NCI-H1694 (cell line): ENCODE measurements at regions not wholly inside any gene's neighbourhood (a gene's known extent, or its start where the extent isn't known, plus 50 kb on each side); places are given as distances from the start of the nearest gene placed in this dataset.

Source experiments
- DNase-seq: peaks from one replicate; lab custom pipeline; 2025; lab: John Stamatoyannopoulos, UW

DNA sequence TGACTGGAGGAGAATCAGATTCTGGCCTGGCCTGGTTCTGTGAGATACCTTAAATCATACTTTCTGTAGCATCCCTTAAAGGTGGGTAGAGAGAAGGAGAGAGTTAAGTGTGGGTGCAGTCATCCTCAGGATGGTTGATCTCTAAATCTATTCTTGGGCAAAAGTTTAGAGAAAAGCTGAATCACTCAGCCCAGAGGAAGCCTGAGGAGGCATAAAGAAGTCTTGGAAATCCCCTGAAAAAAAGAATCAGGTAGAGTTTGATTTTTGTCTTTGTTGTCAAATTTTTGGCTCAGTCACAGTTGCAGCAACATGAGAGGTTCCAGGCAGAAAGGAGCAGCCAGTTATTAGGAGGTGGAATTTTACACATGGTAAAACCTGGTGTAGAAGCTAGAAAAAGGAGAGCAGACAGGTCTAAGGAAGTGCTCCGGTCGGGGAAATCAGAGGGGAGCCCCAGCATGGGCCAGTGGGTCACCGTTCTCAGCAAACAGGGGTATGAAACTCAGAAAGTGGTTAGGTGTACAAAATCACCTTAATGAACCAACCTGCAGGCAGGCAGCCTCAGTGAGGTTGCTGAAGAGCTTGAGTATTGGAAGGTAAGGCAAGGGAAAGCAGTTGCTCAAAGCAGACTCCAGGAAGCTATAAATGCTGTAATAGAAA lies 116.2 kb upstream of the CNTLN start:
- DNase-seq = no peak

DNA sequence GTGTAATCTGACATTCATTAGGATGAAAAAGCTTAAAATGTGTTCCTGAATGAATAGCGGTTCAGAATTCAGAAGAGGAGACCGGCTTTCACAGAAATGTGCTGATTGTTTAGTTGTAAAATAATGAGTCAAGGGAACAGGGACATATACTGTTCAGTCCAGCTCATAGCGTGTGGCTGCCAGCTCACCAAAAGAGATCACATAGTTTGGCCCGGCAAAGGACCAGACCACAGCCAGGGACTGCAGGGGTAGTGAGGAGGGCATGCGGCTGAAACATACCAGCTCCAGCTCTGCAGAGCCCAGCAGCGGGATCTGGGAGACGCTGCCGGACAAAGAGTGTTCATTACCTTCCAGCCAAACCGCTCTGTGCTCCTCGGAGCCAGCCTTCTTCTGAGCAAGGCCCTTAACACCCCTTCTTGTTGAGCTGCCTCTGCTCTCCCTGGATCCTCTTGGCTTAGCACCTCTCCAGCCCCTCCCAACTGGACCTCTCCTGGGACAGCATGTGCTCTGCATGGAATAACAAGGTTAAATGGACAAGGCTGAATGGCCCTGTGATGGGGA lies 116.8 kb upstream of the CNTLN start:
- DNase-seq = no peak

DNA sequence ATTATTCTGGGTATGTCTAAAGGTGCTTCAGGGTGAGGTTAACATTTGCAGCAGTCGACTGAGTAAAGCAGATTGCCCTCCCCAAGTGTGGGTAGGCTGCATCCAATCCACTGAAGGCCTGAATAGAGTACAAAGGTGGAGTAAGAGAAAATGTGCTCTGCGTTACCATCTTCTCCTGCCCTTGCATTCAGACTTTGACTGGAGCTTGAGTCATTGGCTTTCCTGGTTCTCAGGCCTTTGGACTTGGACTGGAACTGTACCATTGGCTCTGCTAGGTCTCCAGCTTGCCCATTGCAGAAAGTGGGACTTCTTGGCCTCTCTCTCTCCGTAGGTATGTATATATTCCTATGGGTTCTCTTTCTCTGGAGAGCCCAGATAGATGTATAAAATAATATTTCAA lies 120.9 kb upstream of the CNTLN start:
- DNase-seq = no peak

DNA sequence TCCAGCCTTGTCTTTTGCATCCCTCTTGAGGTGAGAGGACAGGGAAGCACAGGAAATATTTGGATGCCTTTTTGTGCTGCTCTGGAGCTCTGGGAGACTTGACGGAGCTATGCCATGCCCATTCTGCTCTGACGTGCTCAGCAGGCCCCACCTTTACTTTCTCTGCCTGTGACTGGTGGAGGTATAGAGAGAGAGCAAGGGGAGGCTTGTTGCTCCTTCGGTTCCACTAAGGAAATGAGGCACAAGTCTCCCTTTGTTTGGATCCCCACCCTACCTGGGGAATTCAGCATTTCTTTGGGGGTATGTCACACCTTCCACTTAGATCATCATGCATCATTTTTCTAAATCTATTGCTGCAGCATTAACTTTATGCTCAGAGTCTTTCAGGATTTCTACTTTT lies 121.8 kb upstream of the CNTLN start:
- DNase-seq = no peak

DNA sequence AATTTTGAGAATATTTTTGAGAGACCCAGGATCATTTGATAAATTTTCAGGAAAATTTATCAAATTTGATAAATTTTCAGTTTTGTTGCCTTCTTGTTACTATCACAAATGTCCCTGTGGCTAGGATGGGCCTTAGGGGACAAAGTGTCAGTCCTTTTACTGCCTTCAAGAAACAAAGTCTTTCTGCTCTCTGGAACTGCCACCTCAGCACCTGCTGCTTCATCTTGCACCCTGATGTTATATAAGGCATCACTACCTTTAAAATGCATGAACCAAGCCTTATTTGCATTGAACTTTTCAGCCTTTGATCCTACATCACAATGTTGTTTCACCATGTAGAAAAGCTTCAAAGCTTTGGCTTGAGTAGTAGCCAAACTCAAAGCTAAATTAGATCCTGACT lies 123.0 kb upstream of the CNTLN start:
- no peak for DNase-seq

DNA sequence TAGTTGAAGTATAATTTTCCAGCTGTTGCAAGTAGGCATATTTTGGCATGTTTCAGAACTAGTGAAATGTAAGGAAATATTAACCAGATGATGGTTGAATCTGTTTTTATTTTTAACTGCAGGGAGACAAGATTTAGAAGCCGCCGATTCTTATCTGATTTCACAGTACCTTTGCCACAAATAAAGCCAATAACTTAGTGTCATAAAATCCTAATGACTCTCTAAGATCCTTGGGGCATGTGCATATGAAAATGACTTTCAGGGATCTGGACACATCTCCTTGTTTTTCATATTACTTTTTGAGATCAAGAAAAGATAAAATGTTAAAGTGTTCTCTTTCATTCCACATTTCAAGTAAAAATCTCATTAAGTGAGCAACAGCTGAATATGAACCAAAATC lies 125.8 kb upstream of the CNTLN start:
- no peak for DNase-seq

DNA sequence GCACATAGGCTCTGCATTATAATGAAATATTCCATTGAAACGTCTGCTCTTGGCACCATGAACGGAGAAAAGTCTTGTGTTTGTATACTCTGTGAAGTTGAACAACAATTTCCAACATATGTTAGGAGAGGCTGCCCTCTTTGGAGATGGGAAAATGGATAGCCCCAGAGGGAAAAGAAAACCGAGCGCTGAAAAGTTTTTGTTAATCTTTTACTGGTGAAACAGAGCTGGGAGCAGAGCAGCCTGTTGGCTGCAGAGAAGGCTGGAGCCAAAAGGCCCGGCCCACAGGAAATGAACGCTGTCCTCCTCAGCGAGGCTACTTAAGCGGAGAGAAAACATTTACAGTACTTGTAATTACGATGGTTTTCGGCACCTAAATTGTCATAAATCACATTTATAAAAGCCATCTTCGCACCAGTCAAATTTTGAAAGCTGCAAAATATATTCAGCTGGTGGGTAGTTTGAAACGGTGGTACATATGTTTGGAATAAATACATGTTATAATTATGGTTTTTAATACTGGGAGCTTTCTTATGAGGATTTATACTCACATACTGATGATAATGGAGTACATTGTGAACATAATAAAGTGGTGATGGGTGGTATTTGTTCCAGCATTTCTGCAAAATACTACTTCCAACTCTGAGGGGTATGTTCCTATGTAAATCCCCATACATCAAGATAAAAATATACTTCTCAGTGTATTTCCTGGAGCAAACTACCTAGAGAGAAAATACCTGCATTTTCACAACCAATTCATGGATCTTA lies 129.6 kb upstream of the CNTLN start:
- DNase-seq = no peak

DNA sequence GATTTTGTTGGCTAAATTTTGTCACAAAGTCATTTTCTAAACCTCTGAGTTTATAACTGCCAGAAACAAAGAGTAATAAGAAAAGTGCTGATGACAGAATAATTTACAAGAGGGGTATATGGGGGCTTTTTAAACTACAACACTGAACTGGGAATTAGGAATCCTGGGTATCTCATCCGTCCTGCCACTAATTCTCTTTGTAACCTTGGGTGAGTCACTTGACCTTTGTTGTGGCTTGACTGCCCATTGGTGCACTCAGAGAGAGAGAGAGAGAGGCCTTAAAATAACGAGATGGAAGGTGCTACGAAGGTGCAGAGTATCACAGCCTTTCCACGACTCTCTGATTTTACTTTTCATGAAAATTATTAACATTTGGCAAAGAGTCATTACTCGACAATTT lies 130.3 kb upstream of the CNTLN start:
- DNase-seq = no peak

DNA sequence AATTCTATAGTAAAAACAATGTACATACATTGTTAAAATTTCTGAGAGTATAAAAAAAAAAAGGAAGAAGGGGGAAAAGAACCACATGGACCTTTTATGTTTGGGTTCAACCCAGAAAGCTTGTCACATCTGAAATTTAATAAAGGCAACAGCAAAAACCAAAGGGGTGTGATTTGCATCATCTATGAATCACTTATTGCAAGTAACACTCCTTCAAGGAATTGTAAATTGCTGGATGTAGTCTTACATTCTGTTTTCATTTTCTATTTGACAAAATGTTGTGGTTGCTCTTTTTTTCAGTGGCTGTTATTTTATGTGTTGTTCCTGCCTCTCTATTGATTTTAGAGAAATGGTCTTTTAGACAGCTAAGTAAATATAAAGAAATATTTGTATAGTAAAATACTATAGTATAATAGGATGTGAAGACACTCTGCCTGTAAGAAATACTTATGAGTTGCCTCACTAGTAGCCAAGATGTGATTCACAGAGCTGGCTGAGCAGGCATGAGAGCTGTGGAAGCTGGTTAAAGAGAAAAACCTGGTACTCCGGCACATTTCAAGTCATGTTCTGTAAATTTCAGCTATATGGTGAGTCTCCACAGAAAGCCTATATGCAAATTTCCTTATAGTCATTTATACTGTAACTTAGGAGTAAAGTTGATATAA lies 131.1 kb upstream of the CNTLN start:
- no peak for DNase-seq

DNA sequence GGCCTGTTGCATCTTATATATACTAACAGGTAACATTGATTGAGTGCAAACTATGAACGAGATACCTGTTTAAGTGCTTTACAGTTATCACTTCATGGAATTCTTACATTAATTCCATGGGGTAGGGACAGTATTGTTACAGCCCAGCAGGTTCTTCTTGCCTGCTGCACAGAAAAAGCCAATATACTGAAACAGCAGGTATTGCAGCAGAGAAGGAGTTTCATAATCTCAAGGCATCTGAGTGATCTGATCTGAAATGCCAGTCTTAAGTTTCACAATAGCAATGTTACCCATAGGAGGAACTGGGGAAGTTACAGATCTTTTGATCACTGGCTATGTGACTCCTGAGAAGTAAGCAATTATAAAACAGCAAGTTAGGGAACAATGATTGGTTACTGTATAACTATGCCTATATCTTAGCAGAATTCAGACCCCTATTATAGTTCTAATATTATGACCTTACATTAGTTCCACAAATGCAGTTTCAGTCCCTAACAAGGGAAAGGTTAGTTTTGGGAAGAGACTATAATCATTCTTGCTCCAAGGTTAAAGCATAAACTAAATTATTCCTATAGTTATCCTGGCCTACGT lies 126.5 kb upstream of the BNC2 start:
- DNase-seq = no peak

DNA sequence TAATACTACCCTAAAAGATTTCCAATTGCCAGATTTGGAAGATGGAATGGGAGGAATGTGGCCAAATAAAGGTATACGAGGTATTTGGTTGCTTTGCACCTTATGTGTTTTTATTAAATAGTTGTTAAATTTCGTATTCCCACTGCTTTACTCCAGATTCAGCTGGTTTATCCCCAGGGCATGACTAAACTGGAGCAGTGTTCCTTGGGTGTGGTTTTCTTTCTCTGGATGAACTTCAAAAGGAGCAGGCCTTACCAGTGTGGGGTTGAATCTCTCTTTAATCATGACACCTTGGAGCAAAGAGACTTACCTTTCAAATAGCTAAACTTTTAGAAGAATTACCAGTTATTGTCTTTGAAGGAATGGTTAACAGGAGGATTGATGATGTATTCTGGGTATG lies 121.7 kb upstream of the BNC2 start:
- no peak for DNase-seq

DNA sequence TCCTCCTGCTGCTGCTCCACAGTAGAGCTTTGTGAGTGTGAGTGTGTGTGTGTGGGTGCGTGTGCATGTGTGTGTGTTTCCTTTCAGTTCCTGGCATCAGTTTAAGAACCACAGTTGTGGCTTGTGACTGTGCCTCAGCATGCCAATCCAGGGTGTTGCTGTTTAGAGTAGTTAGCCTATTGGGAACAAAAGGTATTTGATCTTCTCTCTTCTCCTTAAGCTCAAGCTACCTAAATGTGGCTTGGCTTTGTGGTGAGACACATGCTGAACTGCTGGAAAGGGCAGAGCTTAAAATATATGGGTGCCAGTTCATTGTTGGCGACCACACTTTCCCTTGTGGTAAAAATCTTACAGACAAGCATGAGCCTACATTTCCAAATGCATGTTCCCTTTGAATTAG lies 116.6 kb upstream of the BNC2 start:
- DNase-seq = no peak

DNA sequence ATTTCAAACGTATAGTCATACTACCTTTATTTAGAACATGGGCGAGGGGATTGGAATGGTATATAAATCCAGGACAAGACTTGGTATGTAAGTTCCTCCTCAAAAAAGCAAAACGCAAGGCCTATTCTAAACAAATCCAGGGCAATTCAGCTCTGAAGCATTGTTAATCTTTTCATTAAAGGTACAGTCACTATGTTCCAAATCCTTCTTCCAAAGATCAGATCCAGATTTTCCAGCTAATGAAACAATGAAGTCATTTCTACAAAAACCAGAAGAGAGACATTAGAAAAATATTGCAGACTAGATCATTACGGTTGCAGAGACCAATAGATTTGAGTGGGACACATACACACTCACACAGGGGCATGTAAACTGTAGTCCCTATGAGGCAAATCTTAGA lies 116.1 kb upstream of the BNC2 start:
- DNase-seq = no peak

DNA sequence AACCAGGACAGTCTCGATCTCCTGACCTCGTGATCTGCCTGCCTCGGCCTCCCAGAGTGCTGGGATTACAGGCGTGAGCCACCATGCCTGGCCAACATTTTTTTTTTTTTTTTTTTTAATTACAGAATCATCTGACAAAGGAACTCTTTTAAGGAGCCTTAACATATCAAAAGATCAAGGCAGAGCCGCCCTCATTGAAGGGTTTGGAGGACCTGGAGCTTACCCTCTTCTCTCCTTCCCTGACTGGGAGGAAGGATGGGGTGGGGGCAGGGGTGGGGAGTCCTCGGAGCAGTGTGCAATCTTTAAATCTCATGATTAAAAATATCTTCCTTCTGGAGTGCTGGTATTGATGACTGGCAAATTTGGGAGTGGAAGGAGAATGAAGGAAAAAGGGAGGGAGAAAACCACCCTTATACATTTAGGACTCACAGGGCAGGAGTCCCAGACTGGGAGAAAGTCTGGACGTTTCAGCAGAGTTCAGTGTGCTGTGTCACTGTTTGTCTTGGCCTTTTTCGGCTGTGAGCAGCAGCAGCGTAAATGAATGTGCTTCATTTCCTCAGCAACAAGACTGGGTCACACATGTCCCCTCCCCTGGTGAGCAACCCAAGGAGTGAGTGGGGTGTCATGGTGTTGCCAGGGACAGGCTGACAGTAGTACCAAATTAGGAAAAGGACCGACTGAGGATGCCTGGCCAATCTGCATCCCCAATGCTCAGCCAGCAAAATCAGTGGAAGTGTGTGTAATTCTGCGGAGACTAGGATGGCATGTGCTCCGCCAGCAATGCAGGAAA lies 115.3 kb upstream of the BNC2 start:
- no peak for DNase-seq

DNA sequence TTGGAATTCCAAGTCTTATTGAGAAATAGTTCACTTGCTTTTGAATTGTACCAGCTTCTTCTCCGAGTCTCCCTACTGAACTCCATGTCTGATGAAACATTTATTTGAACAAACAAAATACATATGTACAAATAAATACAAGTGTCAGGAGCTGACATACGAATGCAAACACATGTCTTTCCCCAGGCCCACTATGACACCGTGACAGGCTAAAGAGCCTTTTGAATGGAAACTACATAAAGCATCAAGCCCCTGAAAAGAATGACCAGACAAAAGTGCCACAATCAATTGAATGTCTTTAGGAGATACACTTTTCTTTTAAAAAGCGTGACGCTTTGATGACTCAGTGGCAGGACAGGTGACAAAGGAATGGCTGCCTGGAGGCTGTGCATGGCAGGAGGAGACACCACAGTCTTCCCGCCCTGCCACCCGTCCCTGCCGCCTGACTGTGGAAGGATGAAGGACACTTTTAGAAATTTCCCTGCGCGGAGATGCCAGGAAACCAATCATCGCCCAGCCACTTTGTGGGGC lies 112.4 kb upstream of the BNC2 start:
- DNase-seq = no peak

DNA sequence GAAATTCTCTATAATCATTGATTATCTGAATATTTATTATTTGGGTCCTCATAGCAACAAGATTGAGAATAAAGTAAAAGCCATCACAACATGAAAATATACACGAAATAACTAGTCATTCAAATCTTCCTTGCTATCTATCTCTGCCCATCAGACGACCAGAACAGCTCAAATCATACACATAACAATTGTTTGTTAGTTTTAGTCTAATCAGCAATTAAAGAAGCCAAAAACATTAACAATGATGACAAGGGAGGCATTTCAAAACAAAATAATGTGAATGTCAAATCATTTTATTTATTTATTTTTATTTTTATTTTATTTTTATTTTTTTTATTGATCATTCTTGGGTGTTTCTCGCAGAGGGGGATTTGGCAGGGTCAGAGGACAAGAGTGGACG lies 106.0 kb upstream of the BNC2 start:
- DNase-seq = no peak

DNA sequence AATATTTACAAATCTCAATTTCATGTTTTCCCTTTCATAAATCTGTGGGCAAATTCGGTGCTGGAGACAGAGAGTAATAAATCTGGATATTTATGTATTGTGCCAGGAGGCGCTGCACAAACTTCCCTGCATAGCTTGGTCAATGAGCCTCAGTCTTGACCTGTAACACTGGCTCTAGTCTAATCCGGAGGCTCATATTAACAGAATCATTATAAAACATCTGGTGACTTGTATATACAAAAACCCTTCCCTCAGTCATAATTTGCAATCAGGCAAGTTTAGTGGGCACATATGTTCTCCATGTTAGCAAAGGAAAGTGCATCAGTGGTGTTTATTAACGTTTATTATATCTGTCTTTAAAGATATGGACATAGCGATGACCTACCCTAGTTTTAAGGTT lies 104.0 kb upstream of the BNC2 start:
- DNase-seq = no peak

DNA sequence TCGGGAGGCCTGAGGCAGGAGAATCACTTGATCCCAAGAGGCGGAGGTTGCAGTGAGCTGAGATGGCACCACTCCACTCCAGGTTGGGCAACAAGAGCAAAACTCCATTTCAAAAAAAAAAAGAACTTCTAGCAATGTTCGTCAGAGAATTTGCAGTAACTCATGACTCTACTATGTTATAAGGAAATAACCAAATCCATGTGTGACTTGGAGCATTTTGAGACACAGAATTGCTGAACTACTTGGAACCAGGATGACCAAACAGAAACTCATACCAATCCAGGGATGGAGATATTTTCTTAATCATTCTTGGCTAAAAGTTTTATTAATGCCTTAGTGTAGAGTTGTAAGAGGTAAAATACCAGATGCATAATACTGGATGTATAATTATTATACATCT lies 99.9 kb upstream of the BNC2 start:
- DNase-seq = no peak

DNA sequence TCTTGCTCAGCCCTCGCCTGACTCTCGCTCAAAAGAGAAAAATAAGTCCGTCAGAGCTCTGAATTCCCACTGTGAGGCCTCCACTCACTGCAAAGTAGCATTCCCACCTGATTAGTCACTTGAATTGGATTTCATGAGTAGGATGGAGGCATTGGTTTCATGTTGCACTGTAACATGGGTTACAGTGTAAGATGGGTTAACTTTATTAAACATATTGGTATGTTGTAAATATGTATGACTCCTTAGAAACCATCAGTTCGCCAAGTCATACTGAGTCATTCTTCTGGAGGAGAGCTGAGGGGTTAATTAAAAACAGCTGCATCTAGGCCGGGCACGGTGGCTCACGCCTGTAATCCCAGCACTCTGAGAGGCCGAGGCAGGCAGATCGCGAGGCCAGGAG lies 93.8 kb upstream of the BNC2 start:
- DNase-seq = no peak

DNA sequence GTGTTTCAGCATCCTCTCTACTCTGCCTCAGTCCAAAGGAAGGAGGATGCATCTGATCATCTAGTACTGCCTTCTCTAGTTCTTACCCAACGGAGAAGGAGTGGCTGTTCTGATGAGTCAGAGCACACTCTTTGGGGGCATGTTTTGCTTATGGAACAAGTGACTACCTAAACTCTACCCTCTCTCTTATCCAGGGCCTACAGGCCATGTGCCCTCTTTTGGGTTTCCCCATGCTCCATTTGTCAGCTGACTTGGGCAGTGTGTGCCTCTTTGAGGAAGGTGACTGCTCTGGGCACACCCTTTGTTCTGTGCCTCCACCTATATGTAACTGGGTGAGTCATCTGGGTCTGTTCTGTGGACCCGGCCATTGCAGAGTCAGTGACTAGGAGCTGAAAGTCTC lies 89.6 kb upstream of the BNC2 start:
- DNase-seq = no peak

DNA sequence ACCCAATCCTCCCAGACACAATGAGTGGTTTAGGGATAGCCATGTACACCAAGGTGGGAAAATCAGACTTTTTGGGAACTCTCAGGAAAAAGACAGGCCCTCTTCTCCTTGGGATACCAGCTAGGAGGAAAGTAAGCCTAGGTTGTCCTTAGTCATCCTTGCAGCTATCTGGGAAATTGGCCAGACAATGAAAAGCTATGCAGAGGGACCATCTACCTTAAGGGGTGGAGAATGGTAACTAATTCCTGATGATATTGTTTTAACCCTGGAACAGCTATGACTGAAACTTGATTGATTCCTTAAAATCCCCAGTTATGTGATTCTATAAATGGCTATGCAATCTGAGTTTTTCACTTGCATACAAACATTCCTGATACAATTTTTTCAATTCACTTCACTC lies 88.9 kb upstream of the BNC2 start:
- DNase-seq = no peak

DNA sequence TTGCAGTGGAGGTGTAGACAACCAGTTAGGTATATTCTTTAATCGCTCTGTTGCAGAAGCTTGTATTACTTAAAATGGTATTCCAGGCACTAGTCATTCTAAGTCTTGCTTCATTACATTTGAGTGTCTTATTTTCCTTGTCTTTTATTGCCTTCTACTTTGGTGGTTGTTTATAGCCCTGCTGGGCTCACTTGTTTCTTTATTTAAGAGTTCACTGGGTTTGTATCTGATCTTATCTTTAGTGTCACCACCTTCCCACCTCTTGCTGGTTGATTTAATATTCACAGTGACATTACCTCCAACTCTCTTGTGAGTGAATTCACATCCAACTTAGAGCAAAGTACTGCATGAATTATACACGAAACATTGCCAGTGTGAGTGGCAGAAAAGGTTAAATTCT lies 83.6 kb upstream of the BNC2 start:
- DNase-seq = no peak
